ENCODE measurements at regions not wholly inside any gene's neighbourhood (a gene's known extent, or its start where the extent isn't known, plus 50 kb on each side); places are given as distances from the start of the nearest gene placed in this dataset.

DNA sequence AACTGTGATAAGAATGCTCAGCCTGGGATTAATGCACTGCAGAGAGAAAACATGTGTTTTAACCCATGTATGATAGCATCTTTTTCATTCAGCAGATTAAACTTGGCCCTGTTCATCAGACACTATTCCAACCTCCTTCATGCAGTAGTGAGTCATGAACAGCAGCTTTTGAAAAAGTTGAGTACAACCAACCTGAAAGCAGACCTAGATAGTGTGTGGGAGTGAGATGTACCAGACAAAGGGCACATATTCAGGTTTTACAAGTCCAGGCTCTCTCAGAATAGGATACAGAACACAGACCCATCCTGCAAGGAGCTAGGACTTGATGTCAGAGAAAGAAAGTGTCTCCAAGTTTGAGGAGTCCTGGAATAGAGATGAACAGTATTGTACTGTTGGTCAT, 237.3 kb upstream of the STS start:
- Histone ChIP-seq H3K27ac (ENCODE audit: low read depth, low read length) (no peak overlapping the region), H3K4me3 (ENCODE audit: low read depth, low read length) (no peak overlapping the region), H3K27me3 (ENCODE audit: control insufficient read depth, insufficient read depth, low read length) (no peaks in the 10 kb centered on the region), H3K9me3 (ENCODE audit: control insufficient read depth, insufficient read depth, low read length) (no peaks in the 10 kb centered on the region)
- POLR2A ChIA-PET: no interaction called here
- no peak for DNase-seq (ENCODE audit: low read depth, low spot score)
- CTCF ChIA-PET: no interaction called here
- TF ChIP-seq, protein P1, sequence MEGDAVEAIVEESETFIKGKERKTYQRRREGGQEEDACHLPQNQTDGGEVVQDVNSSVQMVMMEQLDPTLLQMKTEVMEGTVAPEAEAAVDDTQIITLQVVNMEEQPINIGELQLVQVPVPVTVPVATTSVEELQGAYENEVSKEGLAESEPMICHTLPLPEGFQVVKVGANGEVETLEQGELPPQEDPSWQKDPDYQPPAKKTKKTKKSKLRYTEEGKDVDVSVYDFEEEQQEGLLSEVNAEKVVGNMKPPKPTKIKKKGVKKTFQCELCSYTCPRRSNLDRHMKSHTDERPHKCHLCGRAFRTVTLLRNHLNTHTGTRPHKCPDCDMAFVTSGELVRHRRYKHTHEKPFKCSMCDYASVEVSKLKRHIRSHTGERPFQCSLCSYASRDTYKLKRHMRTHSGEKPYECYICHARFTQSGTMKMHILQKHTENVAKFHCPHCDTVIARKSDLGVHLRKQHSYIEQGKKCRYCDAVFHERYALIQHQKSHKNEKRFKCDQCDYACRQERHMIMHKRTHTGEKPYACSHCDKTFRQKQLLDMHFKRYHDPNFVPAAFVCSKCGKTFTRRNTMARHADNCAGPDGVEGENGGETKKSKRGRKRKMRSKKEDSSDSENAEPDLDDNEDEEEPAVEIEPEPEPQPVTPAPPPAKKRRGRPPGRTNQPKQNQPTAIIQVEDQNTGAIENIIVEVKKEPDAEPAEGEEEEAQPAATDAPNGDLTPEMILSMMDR (IDR thresholded peaks at IDR 0.05; ENCODE audit: low read depth, low read length): no peak

DNA sequence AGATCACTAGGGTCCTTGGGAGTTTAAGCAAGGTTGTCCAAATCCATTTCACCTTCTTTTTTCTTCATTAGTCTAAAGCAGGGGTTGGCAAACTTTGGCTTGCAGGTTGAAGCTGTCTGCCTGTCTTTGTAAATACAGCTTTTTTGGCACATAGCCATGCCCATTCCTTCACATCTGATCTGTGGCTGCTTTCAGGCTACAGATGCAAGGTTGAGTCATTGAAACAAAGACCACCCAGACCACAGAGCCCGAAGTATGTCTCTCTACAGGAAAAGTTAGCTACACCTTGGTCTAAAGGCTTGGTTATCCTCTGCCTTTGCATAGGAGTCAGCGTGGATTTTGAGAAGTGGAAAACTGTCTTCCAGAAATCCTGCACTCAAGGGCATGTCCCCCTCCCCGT, 238.1 kb upstream of the STS start:
- CTCF ChIA-PET: no interaction called here

DNA sequence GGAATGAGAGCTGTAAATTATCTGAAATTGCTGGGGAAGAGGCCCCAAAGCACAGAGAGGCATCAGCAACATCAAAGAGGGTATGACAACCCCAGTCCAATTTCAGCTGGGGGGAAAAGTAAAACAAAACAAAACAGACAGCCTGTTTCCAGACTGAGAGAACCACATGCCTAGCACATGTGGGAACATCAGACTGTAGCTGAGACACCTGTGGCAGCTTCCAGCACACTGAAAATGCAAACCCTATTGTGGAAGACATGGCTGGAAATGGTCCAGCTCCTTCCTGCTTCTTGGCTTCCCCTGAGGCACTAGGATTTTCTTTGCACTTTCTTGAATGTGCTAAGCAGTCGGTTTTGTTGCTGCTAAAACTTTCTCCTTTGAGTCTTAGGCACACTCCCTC, 240.9 kb upstream of the STS start:
- TF ChIP-seq, protein P1 (IDR thresholded peaks at IDR 0.05; ENCODE audit: low read depth, low read length): no peak
- no peak overlapping the region for H3K27ac ChIP-seq (ENCODE audit: low read depth, low read length)
- ChIA-PET POLR2A (no interaction called here), CTCF (no interaction called here)
- no peak for DNase-seq (ENCODE audit: low read depth, low spot score)
- no peaks in the 10 kb centered on the region for H3K9me3 ChIP-seq (ENCODE audit: control insufficient read depth, insufficient read depth, low read length)
- H3K27me3 ChIP-seq (ENCODE audit: control insufficient read depth, insufficient read depth, low read length): no peaks in the 10 kb centered on the region
- no peak overlapping the region for H3K4me3 ChIP-seq (ENCODE audit: low read depth, low read length)

More for the DNA sequence above, 238.1 kb upstream of the STS start:
- POLR2A ChIA-PET: no interaction called here
- no peaks in the 10 kb centered on the region for H3K9me3 ChIP-seq (ENCODE audit: control insufficient read depth, insufficient read depth, low read length)
- no peak for DNase-seq (ENCODE audit: low read depth, low spot score)
- TF ChIP-seq, protein P1 (IDR thresholded peaks at IDR 0.05; ENCODE audit: low read depth, low read length): no peak
- H3K4me3 ChIP-seq (ENCODE audit: low read depth, low read length): no peak overlapping the region
- no peaks in the 10 kb centered on the region for H3K27me3 ChIP-seq (ENCODE audit: control insufficient read depth, insufficient read depth, low read length)
- no peak overlapping the region for H3K27ac ChIP-seq (ENCODE audit: low read depth, low read length)

DNA sequence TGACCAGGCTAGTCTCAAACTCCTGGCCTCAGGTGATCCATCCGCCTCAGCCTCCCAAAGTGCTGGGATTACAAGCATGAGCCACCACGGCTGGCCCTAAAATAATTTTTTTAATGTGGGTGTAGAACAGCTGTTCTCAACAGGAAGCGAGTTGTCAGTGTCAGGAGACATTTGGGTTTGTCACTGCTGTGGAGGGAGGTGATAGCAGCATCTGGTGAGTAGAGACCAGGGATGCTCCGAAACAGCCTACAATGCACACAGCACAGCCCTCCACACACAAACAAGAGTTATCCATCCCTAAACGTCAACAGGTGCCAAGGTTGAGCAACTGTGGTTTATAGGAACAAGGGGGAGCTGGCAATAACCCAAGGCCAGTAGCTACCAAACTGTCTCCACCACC, 243.4 kb upstream of the STS start:
- CTCF ChIA-PET: no interaction called here
- Histone ChIP-seq H3K9me3 (ENCODE audit: control insufficient read depth, insufficient read depth, low read length) (no peaks in the 10 kb centered on the region), H3K4me3 (ENCODE audit: low read depth, low read length) (no peak overlapping the region), H3K27me3 (ENCODE audit: control insufficient read depth, insufficient read depth, low read length) (no peaks in the 10 kb centered on the region), H3K27ac (ENCODE audit: low read depth, low read length) (no peak overlapping the region)
- POLR2A ChIA-PET: no interaction called here
- no peak for DNase-seq (ENCODE audit: low read depth, low spot score)
- TF ChIP-seq, protein P1 (IDR thresholded peaks at IDR 0.05; ENCODE audit: low read depth, low read length): no peak

DNA sequence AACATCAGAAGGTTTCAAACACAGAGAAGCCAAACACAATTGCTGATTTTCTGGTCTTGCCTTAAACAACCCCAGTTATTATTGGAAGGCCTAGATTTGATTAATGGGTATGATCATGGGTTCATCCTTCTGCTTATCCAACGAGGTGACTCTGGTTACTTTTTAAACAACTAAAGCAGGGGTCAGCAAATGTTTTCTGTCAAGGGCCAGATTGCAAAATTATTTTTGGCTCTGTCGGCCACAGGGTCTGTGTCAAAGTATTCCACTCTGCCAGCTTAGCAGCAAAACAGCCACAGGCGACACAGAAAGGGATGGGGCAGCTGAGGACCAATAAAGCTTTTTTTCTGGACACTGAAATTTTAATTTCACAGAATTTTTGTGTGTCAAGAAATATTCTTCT, 249.1 kb upstream of the STS start:
- no peaks in the 10 kb centered on the region for H3K9me3 ChIP-seq (ENCODE audit: control insufficient read depth, insufficient read depth, low read length)
- H3K27me3 ChIP-seq (ENCODE audit: control insufficient read depth, insufficient read depth, low read length): no peaks in the 10 kb centered on the region
- no peak overlapping the region for H3K27ac ChIP-seq (ENCODE audit: low read depth, low read length)
- DNase-seq (ENCODE audit: low read depth, low spot score): no peak
- H3K4me3 ChIP-seq (ENCODE audit: low read depth, low read length): no peak overlapping the region
- TF ChIP-seq, protein P1 (IDR thresholded peaks at IDR 0.05; ENCODE audit: low read depth, low read length): no peak
- ChIA-PET POLR2A (no interaction called here), CTCF (no interaction called here)
